KMS-11 (cell line): ENCODE measurements at regions not wholly inside any gene's neighbourhood (a gene's known extent, or its start where the extent isn't known, plus 50 kb on each side); places are given as distances from the start of the nearest gene placed in this dataset.

Source experiments
- H2AFZ ChIP-seq: fragments of 200-600 bp; sonication (generic); 2 replicates; pipeline ENCODE4 v1.6.1; 2016; ENCODE audit warnings: antibody characterized with exemption, mixed run types, low read depth
- H3K27ac ChIP-seq: fragments of 200-600 bp; sonication (generic); 2 replicates; pipeline ENCODE4 v1.6.1; 2016; ENCODE audit warnings: mild to moderate bottlenecking, mixed run types
- H3K27me3 ChIP-seq: fragments of 200-600 bp; sonication (generic); 2 replicates; pipeline ENCODE4 v1.6.1; 2017; ENCODE audit warnings: mild to moderate bottlenecking, low read depth, mixed run types, moderate library complexity; ENCODE audit not compliant: insufficient read depth
- H3K36me3 ChIP-seq: fragments of 200-600 bp; sonication (generic); 2 replicates; pipeline ENCODE4 v1.6.1; 2017; ENCODE audit warnings: mild to moderate bottlenecking, mixed run types; ENCODE audit not compliant: insufficient read depth
- H3K4me1 ChIP-seq: fragments of 200-600 bp; sonication (generic); 2 replicates; pipeline ENCODE4 v1.6.1; 2016; ENCODE audit warnings: mild to moderate bottlenecking, low read depth, mixed run types; ENCODE audit not compliant: poor library complexity, severe bottlenecking
- H3K4me2 ChIP-seq: fragments of 200-600 bp; sonication (generic); 2 replicates; pipeline ENCODE4 v1.7.0; 2016; ENCODE audit warnings: mild to moderate bottlenecking, mixed run types
- H3K4me3 ChIP-seq: fragments of 200-600 bp; sonication (generic); IDR thresholded peaks from 2 replicates; pipeline ENCODE4 v1.6.1; 2017; ENCODE audit warnings: low read depth, low read length, mixed read lengths; ENCODE audit not compliant: insufficient read depth
- H3K79me2 ChIP-seq: fragments of 200-600 bp; sonication (generic); 2 replicates; pipeline ENCODE4 v1.6.1; 2016; ENCODE audit warnings: low read depth, mixed run types; ENCODE audit not compliant: insufficient read depth
- H3K9ac ChIP-seq: fragments of 200-600 bp; sonication (generic); 2 replicates; pipeline ENCODE4 v1.6.1; 2016; ENCODE audit warnings: mild to moderate bottlenecking, mixed run types
- H4K20me1 ChIP-seq: fragments of 200-600 bp; sonication (generic); 2 replicates; pipeline ENCODE4 v1.6.1; 2016; ENCODE audit warnings: mild to moderate bottlenecking, mixed run types; ENCODE audit not compliant: insufficient read depth
- CTCF ChIP-seq: fragments of 200-600 bp; sonication (generic); conservative IDR thresholded peaks from 2 replicates; pipeline ENCODE4 v1.6.1; 2017; ENCODE audit warnings: low read depth, mild to moderate bottlenecking, antibody characterized with exemption, low read length, moderate library complexity, mixed read lengths

GRCh38 chr10:4646547-4646946 lies 179.5 kb upstream of the AKR1E2 start:
- TF ChIP-seq CTCF, result no peak
- Histone ChIP-seq H3K36me3 (no peaks in the 10 kb centered on the region), H2AFZ (no peak overlapping the region), H3K4me1 (no peaks in the 10 kb centered on the region), H3K4me2 (no peak overlapping the region), H3K9ac (no peak overlapping the region), H3K27me3 (no peaks in the 10 kb centered on the region), H3K4me3 (no peak overlapping the region), H3K27ac (no peak overlapping the region), H3K79me2 (no peaks in the 10 kb centered on the region), H4K20me1 (no peaks in the 10 kb centered on the region)

- no peaks in the 10 kb centered on the region for H3K4me1 ChIP-seq
- H3K27ac ChIP-seq, result no peak overlapping the region
- no peak overlapping the region for H3K4me2 ChIP-seq
- no peaks in the 10 kb centered on the region for H3K36me3 ChIP-seq
- no peak for TF ChIP-seq CTCF
- H3K4me3 ChIP-seq, result no peak overlapping the region
- H2AFZ ChIP-seq, result no peak overlapping the region
- no peak overlapping the region for H3K9ac ChIP-seq
- no peaks in the 10 kb centered on the region for H3K27me3 ChIP-seq
- no peaks in the 10 kb centered on the region for H3K79me2 ChIP-seq
- no peaks in the 10 kb centered on the region for H4K20me1 ChIP-seq
Observed at GRCh38 chr10:4645836-4646235, 180.2 kb upstream of the AKR1E2 start.

DNA sequence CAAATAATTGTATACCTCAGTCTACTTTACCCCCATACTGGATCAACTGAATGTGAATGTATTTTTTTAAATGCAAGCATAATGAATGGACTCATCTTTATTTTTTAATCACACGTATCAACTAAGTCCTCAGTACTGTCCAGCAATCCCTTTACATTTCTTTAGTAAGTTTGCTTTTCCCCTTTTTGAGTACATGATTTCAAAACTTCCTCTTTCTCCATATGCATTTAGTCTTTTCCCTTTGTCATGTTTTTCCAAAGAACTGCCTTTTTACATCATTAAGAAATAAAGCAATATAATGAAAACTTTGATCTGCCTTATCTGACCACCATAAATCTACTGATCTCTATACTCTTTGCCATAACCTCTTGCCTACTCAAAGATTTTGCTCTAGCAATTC lies 182.5 kb upstream of the AKR1E2 start:
- Histone ChIP-seq H4K20me1 (no peaks in the 10 kb centered on the region), H3K9ac (no peak overlapping the region), H3K27ac (no peak overlapping the region), H3K4me2 (no peak overlapping the region), H3K4me1 (no peaks in the 10 kb centered on the region), H2AFZ (no peak overlapping the region), H3K27me3 (no peaks in the 10 kb centered on the region), H3K36me3 (no peaks in the 10 kb centered on the region), H3K4me3 (no peak overlapping the region), H3K79me2 (no peaks in the 10 kb centered on the region)
- TF ChIP-seq CTCF, result no peak

GRCh38 chr10:4639960-4640359 lies 186.0 kb upstream of the AKR1E2 start:
- Histone ChIP-seq H3K27ac (no peak overlapping the region), H3K4me2 (no peak overlapping the region), H3K9ac (no peak overlapping the region), H3K36me3 (no peaks in the 10 kb centered on the region), H2AFZ (no peak overlapping the region), H3K4me1 (no peaks in the 10 kb centered on the region), H3K27me3 (no peaks in the 10 kb centered on the region), H4K20me1 (no peaks in the 10 kb centered on the region), H3K79me2 (no peaks in the 10 kb centered on the region), H3K4me3 (no peak overlapping the region)
- no peak for TF ChIP-seq CTCF

DNA sequence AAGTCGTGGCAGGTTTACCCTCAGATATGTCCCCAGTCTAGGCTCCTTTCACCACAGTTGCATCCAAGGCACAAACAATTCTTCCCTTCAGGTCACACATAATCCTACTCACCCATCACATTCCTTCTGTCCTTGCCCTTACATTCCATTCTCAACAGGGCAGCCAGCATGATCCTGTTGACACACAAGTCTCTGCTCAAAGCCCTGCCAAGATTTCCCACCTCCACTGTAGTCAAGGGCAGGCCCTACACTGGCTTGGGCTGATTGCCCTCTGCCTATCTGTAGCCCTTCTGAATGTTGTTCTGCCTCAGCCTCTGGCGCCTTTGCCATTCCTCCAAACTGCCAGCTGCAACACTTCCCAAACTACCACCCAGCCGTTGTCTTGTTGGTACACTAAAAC lies 187.9 kb upstream of the AKR1E2 start:
- Histone ChIP-seq H3K4me1 (no peaks in the 10 kb centered on the region), H3K4me2 (no peak overlapping the region), H3K79me2 (no peaks in the 10 kb centered on the region), H3K9ac (no peak overlapping the region), H2AFZ (no peak overlapping the region), H3K36me3 (no peaks in the 10 kb centered on the region), H3K4me3 (no peak overlapping the region), H3K27ac (no peak overlapping the region), H4K20me1 (no peaks in the 10 kb centered on the region), H3K27me3 (no peaks in the 10 kb centered on the region)
- no peak for TF ChIP-seq CTCF
